ENCODE measurements at regions not wholly inside any gene's neighbourhood (a gene's known extent, or its start where the extent isn't known, plus 50 kb on each side); places are given as distances from the start of the nearest gene placed in this dataset.

- DNase-seq (ENCODE audit: low read depth in 4 of 4, low spot score in 1 of 4): no peak
Measured at GRCh38 chr5:164362835-164363234, 857.4 kb downstream of the MAT2B start.

GRCh38 chr5:164364237-164365208 is 859.1 kb downstream of the MAT2B start:
- DNase-seq (ENCODE audit: low read depth in 4 of 4, low spot score in 1 of 4): no peak

GRCh38 chr5:164370841-164371240 is 865.4 kb downstream of the MAT2B start:
- no peak for DNase-seq (ENCODE audit: low read depth in 4 of 4, low spot score in 1 of 4)

GRCh38 chr5:164372892-164373291 is 867.5 kb downstream of the MAT2B start:
- no peak for DNase-seq (ENCODE audit: low read depth in 4 of 4, low spot score in 1 of 4)

GRCh38 chr5:164373876-164374275 is 868.5 kb downstream of the MAT2B start:
- DNase-seq (ENCODE audit: low read depth in 4 of 4, low spot score in 1 of 4): no peak

- DNase-seq (ENCODE audit: low read depth in 4 of 4, low spot score in 1 of 4): no peak
Measured at GRCh38 chr5:164375051-164375450, 869.6 kb downstream of the MAT2B start.

GRCh38 chr5:164376843-164377242 is 871.4 kb downstream of the MAT2B start:
- DNase-seq (ENCODE audit: low read depth in 4 of 4, low spot score in 1 of 4): no peak

- no peak for DNase-seq (ENCODE audit: low read depth in 4 of 4, low spot score in 1 of 4)
Measured at GRCh38 chr5:164377746-164378145, 872.3 kb downstream of the MAT2B start.

GRCh38 chr5:164383662-164384061 is 878.2 kb downstream of the MAT2B start:
- DNase-seq (ENCODE audit: low read depth in 4 of 4, low spot score in 1 of 4): no peak

- no peak for DNase-seq (ENCODE audit: low read depth in 4 of 4, low spot score in 1 of 4)
Measured at GRCh38 chr5:164392531-164392930, 887.1 kb downstream of the MAT2B start.

GRCh38 chr5:164394686-164395194 is 889.3 kb downstream of the MAT2B start:
- DNase-seq (ENCODE audit: low read depth in 4 of 4, low spot score in 1 of 4): no peak

GRCh38 chr5:164412531-164412930 is 907.1 kb downstream of the MAT2B start:
- DNase-seq (ENCODE audit: low read depth in 4 of 4, low spot score in 1 of 4): no peak

- DNase-seq (ENCODE audit: low read depth in 4 of 4, low spot score in 1 of 4): no peak
Measured at GRCh38 chr5:164420161-164420560, 914.7 kb downstream of the MAT2B start.

GRCh38 chr5:164422400-164422799 is 917.0 kb downstream of the MAT2B start:
- DNase-seq (ENCODE audit: low read depth in 4 of 4, low spot score in 1 of 4): no peak

GRCh38 chr5:164431634-164432304 is 926.4 kb downstream of the MAT2B start:
- DNase-seq (ENCODE audit: low read depth in 4 of 4, low spot score in 1 of 4): no peak

GRCh38 chr5:164433106-164433870 is 927.9 kb downstream of the MAT2B start:
- DNase-seq (ENCODE audit: low read depth in 4 of 4, low spot score in 1 of 4): no peak

GRCh38 chr5:164435576-164435975 is 930.2 kb downstream of the MAT2B start:
- DNase-seq (ENCODE audit: low read depth in 4 of 4, low spot score in 1 of 4): no peak

GRCh38 chr5:164439799-164440198 is 934.4 kb downstream of the MAT2B start:
- no peak for DNase-seq (ENCODE audit: low read depth in 4 of 4, low spot score in 1 of 4)

GRCh38 chr5:164449460-164449859 is 944.0 kb downstream of the MAT2B start:
- no peak for DNase-seq (ENCODE audit: low read depth in 4 of 4, low spot score in 1 of 4)

GRCh38 chr5:164466033-164466432 is 960.6 kb downstream of the MAT2B start:
- DNase-seq (ENCODE audit: low read depth in 4 of 4, low spot score in 1 of 4): no peak

- no peak for DNase-seq (ENCODE audit: low read depth in 4 of 4, low spot score in 1 of 4)
Measured at GRCh38 chr5:164470312-164470711, 964.9 kb downstream of the MAT2B start.
